T-helper 2 cell (primary cell): ENCODE measurements at regions not wholly inside any gene's neighbourhood (a gene's known extent, or its start where the extent isn't known, plus 50 kb on each side); places are given as distances from the start of the nearest gene placed in this dataset.
"Not testable (repeated sequence)": the region's sequence is repeated elsewhere in the genome, so short reads cannot be mapped to it uniquely, and the experiment has no call there.

Experiments used
- DNase-seq, 5 experiments: peaks; one replicate each; pipeline versions ENCODE4 v3.0.0 to v3.0.0-alpha.2; 2012 to 2022

DNA sequence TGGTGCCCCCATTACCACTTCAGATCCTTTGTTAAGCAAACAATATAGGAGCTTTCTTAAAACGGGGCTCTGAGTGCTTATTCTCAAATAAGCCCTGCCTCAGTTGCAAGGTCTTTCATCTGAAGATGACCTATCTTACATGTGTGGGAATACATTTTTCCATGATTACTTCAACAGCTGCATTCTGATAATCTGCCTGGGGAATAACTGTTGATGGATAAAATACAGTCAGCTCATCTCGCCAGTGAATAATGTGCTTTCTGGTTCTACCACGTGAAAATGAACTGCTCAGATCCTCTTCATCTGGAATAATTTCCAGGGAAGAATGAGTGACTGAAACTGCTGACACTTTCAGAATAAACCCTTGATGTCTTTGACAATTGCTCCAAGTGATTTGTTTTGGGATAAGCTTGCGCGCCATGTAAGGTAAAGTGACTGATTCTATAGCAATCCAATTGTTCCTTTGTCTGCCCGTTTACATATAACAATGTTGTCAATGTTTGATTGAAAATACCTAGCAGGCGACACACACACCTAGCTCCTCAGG is 161.3 kb downstream of the RTL9 start:
- no peak for DNase-seq

DNA sequence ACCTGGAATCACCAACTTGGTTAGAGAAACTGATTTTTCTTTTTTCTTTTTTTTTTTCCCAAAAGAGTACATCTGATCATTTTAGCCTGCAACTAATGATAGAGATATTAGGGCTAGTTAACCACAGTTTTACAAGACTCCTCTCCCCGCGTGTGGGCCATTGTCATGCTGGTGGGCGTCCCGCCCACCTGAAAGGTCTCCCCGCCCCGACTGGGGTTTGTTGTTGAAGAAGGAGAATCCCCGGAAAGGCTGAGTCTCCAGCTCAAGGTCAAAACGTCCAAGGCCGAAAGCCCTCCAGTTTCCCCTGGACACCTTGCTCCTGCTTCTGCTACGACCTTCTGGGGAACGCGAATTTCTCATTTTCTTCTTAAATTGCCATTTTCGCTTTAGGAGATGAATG is 162.0 kb downstream of the RTL9 start:
- DNase-seq, result not testable (repeated sequence)

DNA sequence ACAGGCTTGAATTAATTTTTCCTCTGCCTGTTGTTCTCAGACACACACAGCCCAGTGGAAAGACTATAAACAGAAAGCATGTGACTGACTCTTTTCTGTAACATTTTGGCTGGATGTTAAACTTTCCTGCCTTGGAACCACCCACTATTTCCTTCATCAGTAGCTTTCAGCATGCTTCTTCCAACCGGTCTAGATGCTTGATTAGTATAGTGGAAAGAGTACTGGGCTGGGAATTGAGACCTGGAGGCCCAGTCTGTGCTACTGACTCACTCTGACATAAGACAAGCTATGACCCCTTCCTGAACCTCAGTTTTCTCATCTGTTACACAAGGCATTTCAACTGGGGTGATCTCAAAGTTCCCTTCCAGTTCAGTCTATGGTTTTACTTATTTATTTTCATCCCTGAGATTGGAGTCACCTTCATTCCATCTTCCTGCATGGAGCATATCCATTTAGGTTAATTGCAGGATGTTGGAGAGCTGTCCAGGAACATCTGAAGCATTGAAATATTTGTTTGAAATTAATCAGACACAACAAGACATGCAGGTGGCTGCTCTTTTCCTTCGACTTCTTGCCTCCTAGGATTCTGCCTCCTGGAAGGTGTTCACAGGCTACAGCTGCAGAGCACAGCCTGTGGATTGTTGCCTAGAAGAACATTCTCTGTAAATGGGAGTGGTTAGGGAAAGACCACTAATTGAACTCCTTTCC is 173.4 kb downstream of the RTL9 start:
- no peak for DNase-seq

DNA sequence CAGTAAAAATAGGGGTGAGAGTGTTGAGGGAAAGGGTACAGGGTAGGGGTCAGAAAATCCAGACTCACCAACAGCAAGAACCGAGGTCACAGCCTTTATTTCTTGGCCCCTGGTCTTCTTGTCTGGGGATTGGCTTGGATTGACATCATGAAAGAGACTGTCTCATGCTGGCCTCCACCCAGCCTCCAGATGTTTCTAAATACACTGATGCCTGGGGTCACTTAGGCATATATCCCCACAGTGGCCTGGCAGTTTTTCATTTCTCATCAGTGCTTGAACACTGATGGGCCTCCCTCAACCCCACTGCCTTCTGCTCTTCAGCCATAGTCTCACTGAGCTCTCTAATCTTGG is 173.9 kb downstream of the RTL9 start:
- no peak for DNase-seq

DNA sequence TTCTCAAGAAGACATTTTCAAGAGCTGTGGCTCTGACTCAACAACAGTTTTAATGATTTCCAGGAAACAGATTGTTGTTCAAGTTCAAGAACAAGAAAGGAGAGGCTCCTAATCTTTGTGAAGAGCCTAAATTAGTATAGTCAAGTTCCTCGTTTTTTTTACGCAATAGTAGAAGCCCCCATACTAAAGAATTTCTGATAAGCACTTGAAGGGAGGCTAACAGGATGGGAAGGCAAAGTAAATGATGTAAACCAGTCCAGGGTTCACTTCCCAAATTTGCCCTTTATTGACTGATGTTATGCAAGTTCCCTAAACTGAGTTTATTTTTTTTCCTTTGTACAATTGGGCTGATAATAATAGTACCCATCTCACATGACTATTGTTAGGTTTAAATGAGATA is 178.2 kb downstream of the RTL9 start:
- no peak for DNase-seq

DNA sequence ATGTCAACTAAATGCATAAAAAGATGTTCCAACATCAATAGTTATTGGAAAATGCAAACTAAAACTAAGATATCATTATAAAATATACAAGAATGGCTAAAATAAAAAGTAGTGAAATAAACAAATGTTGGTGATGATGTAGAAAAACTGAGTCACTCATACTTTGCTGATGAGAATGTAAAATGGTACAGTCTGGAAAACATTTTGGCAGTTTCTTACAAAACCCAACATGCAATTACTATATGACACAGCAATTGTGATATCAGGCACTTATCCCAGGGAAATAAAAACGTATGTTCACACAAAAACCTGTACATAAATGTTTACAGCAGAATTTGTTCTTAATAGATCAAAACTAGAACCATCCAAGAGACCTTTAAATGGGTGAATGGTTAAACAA is 182.6 kb downstream of the RTL9 start:
- DNase-seq, result no peak

DNA sequence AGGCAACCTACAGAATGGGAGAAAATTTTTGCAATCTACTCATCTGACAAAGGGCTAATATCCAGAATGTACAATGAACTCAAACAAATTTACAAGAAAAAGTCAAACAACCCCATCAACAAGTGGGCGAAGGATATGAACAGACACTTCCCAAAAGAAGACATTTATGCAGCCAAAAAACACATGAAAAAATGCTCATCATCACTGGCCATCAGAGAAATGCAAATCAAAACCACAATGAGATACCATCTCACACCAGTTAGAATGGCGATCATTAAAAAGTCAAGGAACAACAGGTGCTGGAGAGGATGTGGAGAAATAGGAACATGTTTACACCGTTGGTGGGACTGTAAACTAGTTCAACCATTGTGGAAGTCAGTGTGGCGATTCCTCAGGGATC is 192.2 kb downstream of the RTL9 start:
- DNase-seq, result not testable (repeated sequence)

DNA sequence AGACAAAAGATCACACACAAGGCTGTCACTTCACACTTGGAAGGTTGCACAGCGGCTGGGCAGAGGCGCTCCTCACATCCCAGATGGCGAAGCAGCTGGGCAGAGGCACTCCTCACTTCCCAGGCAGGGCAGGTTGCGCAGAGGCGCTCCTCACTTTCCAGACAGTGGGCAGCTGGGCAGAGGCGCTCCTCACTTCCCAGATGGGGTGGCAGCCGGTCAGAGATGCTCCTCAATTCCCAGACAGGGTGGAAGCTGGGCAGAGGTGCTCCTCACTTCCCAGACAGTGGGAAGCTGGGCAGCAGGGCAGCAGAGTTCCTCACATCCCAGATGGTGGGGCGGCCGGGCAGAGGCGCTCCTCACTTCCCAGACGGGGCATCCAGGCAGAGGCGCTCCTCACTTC is 199.2 kb downstream of the RTL9 start:
- DNase-seq, result no peak

DNA sequence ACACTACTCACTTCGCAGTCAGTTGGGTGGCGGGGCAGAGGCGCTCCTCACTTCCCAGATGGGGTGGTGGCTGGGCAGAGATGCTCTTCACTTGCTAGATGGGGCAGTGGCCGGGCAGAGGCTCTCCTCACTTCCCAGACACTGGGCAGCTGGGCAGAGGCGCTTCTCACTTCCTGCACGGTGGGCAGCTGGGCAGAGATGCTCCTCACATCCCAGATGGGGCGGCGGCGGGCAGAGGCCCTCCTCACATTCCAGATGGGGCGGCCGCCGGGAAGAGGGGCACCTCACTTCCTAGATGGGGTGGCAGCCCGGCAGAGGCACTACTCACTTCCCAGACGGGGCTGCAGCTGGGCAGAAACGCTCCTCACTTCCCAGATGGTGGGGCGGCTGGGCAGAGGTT is 199.8 kb downstream of the RTL9 start:
- no peak for DNase-seq

DNA sequence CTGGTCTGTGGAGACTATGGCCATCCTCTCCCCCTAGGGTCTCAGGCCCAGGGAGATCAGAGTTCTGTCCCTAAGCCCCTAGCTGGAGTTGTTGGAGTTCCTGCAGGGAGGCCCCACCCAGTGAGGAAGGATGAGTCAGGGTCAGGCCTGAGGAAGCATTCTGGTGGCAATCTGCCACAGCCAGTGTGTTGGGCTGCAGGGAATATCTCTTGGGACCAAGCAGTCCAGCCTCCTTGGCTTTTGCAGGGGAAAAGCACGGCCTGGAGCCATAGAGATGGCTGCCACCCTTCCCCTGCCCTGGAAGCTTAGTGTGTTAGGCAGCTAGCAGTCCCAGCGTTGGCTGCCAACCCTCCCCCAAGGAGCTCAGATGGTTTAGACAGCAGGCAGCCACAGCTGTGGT is 202.4 kb downstream of the RTL9 start:
- no peak for DNase-seq

DNA sequence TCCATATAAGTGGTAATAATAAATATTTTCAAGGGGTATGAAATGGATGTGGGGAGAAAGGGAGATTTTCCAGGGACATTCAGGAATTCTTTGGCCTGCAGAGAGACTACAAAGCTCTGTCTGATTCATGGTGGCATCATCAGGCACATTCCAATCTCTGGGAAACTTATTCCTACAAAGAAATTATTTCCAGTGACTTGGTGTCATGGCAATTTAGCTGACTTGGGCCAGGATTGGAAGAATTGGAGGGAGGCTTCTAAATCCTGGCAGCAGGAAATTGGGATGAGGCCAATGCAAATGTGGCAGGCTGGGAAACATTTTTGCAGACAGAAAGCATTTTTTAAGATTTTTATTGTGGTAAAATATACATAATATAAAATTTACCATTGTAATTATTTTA is 204.6 kb downstream of the RTL9 start:
- no peak for DNase-seq

DNA sequence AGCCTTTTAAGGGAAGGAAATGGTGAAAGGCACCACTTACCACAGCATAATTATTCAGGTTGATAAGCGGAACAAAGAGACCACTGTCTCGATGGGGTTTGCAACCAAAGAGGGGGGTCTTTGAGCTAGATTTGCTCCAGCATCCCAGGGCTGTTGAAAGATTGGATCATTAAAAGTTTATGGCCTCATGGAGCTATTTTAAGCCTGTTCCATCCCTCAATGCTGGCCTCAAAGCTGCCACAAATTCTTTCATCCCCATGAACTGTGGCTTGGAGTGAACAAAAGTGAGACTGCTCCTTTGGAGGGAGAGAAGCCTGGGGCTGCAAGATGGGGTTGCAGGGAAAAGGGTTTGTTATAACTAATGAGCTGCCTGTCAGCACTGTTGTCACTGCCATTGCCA is 209.8 kb downstream of the RTL9 start:
- DNase-seq, result no peak

DNA sequence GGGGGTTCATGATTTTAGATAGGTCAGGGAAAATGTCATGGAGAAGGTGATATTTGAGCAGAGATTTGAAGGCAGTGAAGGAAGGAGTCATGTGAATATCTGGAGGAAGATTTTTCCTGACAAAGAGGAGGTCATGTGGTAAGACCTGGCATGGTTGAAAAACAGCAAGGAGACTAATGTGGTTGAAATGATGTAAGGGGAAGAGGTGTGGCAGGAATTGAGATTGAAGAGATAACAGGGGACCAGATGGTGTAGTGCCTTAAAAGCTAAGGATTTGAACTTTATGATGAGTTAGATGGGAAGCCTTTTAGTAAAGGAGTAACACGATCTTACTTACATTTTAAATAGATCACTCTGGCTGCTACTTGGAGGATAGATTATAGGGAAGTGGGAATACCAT is 210.9 kb downstream of the RTL9 start:
- DNase-seq, result no peak

DNA sequence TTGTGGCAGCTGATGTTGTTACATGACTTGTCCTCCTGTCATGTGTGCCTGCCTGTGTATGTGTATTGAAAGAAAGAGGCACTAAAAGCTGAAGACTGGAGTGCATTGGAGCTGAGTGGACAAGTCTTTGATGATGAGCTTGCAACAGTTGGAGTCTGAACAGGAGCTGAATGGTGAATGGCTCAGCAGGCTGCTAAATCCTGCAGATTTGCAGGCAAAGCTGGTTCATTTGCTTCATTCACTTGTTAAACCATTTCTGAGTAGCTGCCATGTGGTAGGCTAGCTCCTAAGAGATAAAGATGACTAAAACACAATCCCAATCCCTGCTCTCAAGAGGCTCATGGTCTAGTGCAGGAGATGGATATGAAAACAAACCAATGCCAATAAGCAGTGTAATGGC is 217.3 kb downstream of the CHRDL1 start:
- DNase-seq, result no peak

DNA sequence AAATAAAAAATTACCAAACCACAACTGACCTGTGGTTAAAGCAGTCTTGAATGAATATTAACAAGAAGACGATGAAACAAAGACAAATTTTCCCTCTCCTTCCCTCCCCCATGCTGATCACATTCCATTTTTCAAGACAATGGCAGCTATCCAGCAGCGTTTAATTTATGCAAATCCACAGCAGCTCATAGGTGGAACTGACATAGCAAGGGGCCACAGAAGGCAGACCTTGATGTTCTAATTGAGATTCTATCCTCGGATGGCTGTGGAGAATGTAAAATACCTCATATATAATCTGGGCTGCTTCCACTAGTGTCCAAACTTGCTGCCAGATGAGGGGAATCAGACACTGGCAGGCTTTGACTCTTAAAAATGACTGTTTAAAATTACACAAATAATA is 211.5 kb downstream of the CHRDL1 start:
- DNase-seq, result no peak

DNA sequence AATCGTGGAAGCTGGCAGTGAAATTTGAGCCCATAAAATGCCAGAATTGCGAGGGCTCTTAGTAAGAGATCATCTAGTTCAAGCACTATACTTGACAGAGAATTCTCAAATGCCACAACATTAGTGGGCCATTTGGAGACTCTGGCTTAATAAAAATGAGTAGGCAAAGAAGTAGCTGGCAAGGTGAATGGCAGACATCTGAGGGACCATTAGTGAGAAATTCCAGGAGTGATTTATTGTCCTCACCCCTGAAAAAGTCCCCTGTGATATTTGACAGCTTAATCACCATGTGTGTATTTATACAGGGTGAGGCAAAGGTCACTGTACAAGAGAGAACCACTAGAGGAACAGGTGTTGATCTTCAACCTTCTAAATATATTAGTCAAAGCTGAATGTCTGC is 207.5 kb downstream of the CHRDL1 start:
- DNase-seq, result no peak

DNA sequence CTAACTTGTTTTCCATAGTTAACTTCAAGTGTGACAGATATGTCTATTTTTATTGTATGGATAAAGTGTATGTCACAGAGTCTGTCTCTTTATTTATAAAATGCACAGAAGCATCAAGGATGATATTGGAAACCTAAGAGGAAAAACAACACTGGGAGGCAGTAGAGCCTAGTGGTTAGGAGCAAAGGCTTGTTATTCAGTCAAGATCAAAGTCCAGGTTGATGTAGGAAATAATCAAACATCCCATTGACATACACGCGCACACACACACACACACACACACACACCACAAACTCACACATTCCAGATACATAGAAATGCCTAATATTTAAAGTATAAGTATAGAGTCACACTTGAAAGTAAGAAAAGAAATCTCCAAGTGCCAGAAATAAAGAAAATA is 206.8 kb downstream of the CHRDL1 start:
- no peak for DNase-seq

DNA sequence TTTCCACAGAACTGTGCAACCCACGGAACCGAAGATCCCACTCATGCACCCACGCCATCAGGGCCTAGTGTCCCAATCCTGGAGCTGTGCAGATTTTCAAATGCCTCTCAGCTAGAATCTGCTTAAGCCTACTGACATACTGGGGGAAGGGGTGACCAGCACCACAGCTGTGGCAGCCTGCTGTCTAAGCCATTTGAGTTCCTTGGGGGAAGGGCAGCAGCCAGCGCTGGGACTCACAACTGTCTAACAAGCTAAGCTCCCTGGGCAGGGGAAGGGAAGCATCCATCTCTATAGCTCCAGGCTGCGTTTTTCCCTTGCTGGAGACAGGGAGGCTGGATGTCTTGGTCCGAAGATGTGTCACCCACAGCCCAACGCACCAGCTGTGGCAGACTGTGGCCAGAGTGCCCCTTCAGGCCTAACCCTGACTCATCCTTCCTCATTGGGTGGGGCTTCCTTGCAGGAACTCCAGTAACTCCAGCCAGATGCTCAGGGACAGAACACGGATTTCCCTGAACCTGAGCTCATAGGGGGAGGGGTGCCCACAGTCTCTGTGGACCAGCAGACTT is 194.8 kb downstream of the CHRDL1 start:
- no peak for DNase-seq

DNA sequence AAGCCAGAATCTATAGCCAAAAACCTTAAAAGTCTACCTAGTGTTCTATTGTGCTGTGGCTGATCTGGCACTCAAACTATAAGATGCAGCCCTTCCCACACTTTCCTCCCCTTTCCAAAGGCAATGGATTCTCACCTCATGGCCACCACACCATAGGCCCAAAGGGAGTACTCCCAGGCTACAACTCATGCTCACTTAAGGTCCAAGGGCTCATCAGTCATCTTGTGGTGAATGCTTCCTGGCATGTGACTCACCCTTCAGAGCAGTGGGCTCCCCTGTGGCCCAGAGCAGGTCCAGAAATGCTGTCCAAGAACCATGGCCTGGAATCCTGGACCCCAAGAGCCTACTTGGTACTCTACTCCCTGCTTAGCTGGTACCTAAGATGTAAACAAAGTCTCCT is 181.0 kb downstream of the CHRDL1 start:
- DNase-seq, result no peak
